Osteoblast (primary cell): ENCODE measurements at regions not wholly inside any gene's neighbourhood (a gene's known extent, or its start where the extent isn't known, plus 50 kb on each side); places are given as distances from the start of the nearest gene placed in this dataset.
"Not testable (repeated sequence)": the region's sequence is repeated elsewhere in the genome, so short reads cannot be mapped to it uniquely, and the experiment has no call there.

Source experiments
- DNase-seq: peaks from one replicate; pipeline ENCODE4 v3.0.0; 2011; ENCODE audit warnings: low spot score, mixed read lengths; ENCODE audit not compliant: insufficient read length; ENCODE audit errors: missing footprints
- H2AFZ ChIP-seq: 2 replicates; pipeline ENCODE4 v1.6.0; 2011; ENCODE audit warnings: mild to moderate bottlenecking, low read length
- H3K27ac ChIP-seq: 2 replicates; pipeline ENCODE4 v1.5.1; 2011; ENCODE audit warnings: mild to moderate bottlenecking, low read depth, low read length, moderate library complexity
- H3K27me3 ChIP-seq: 2 replicates; pipeline ENCODE4 v1.6.0; 2012; ENCODE audit warnings: mild to moderate bottlenecking, control low read depth, inconsistent platforms, low read length, moderate library complexity; ENCODE audit not compliant: insufficient read depth
- H3K36me3 ChIP-seq: 2 replicates; pipeline ENCODE4 v1.5.1; 2011; ENCODE audit warnings: mild to moderate bottlenecking, low read length, control low read depth, moderate library complexity; ENCODE audit not compliant: insufficient read depth
- H3K4me1 ChIP-seq: 2 replicates; pipeline ENCODE4 v1.5.1; 2011; ENCODE audit warnings: mild to moderate bottlenecking, low read length, control low read depth, moderate library complexity; ENCODE audit not compliant: insufficient read depth
- H3K4me2 ChIP-seq: 2 replicates; pipeline ENCODE4 v1.6.0; 2011; ENCODE audit warnings: mild to moderate bottlenecking, low read length; ENCODE audit not compliant: insufficient read depth
- H3K4me3 ChIP-seq: fragments of 200-600 bp; sonication (generic); 3 replicates; pipeline ENCODE4 v1.5.1; 2012; ENCODE audit warnings: mild to moderate bottlenecking, low read length, inconsistent platforms; ENCODE audit not compliant: insufficient read depth
- H3K79me2 ChIP-seq: 2 replicates; pipeline ENCODE4 v1.6.0; 2012; ENCODE audit warnings: mild to moderate bottlenecking, low read length, control low read depth, inconsistent platforms; ENCODE audit not compliant: insufficient read depth
- H3K9me3 ChIP-seq: 2 replicates; pipeline ENCODE4 v1.5.1; 2011; ENCODE audit warnings: low read depth, low read length, control low read depth
- H4K20me1 ChIP-seq: 2 replicates; pipeline ENCODE4 v1.6.0; 2012; ENCODE audit warnings: mild to moderate bottlenecking, low read length, control low read depth; ENCODE audit not compliant: insufficient read depth
- TF ChIP-seq, protein P1 (sequence below): IDR thresholded peaks from 2 replicates; pipeline ENCODE4 v1.5.1; 2011; ENCODE audit warnings: mild to moderate bottlenecking, low read depth, low read length, moderate library complexity; ENCODE audit errors: extremely low read depth

DNA sequence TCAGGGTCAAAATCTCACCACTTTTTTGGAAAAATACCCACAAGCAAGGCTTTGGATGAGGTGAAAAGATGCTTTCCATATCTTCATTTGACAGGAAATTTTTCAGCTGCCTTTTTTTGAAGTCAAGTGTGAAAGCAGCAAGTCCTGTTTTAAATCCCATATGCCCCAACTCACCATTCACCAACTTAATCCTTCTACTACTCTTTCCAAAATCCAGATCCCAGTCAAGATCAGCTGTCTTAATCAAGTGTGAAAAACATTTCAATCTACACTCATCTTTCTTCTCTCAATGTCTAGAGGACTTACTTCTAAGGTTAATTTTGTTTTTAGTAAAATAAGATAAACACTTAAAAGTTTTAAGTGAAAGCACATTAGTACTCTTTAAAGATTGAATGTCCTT lies 128.4 kb upstream of the CEP126 start:
- H3K36me3 ChIP-seq: no peaks in the 10 kb centered on the region
- H3K4me1 ChIP-seq: no peaks in the 10 kb centered on the region
- no peak overlapping the region for H3K4me3 ChIP-seq
- no peak overlapping the region for H3K27ac ChIP-seq
- no peak for DNase-seq
- H2AFZ ChIP-seq: no peak overlapping the region
- no peaks in the 10 kb centered on the region for H3K9me3 ChIP-seq
- H4K20me1 ChIP-seq: no peaks in the 10 kb centered on the region
- H3K79me2 ChIP-seq: no peaks in the 10 kb centered on the region
- H3K27me3 ChIP-seq: no peaks in the 10 kb centered on the region
- TF ChIP-seq, protein P1, sequence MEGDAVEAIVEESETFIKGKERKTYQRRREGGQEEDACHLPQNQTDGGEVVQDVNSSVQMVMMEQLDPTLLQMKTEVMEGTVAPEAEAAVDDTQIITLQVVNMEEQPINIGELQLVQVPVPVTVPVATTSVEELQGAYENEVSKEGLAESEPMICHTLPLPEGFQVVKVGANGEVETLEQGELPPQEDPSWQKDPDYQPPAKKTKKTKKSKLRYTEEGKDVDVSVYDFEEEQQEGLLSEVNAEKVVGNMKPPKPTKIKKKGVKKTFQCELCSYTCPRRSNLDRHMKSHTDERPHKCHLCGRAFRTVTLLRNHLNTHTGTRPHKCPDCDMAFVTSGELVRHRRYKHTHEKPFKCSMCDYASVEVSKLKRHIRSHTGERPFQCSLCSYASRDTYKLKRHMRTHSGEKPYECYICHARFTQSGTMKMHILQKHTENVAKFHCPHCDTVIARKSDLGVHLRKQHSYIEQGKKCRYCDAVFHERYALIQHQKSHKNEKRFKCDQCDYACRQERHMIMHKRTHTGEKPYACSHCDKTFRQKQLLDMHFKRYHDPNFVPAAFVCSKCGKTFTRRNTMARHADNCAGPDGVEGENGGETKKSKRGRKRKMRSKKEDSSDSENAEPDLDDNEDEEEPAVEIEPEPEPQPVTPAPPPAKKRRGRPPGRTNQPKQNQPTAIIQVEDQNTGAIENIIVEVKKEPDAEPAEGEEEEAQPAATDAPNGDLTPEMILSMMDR: no peak
- H3K4me2 ChIP-seq: no peak overlapping the region

DNA sequence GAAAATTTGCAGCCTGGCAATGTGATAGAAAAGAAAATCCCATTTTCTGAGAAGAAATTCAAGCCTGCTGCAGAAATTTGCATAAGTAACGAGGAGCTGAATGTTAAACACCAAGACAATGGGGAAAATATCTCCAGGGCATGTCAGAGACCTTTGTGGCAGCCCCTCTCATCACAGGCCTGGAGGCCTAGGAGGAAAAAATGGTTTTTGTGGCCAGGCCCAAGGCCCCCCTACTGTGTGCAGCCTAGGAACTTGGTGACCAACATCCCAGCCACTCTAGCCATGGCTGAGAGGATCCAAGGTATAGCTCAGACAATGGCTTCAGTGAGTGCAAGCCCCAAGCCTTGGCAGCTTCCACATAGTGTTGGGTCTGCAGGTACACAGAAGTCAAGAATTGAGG lies 135.6 kb upstream of the CEP126 start:
- not testable (repeated sequence) for H3K27me3 ChIP-seq, H3K9me3 ChIP-seq, H3K27ac ChIP-seq, DNase-seq, H3K4me3 ChIP-seq, H3K4me2 ChIP-seq, H3K36me3 ChIP-seq, H2AFZ ChIP-seq, H3K4me1 ChIP-seq, H4K20me1 ChIP-seq, H3K79me2 ChIP-seq

DNA sequence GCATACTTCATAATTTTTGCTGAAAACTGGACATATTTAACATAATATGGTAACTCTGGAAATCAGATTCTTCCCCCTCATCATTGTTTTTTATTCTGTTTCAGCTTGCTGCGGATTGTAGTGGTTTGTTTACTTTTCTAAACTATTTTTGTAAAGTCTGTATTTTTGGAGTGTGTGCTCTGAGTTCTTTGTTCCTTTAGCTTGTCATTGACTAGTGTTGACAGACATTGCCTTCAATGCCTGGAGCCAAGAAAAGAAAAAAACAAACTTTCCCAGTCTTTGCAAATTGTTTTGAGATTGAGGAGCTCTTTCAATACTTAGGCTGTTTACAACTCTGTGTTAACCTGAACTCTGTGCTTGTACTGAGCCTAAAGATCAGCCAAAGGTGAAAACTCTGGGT lies 137.3 kb upstream of the CEP126 start:
- no peak for DNase-seq

DNA sequence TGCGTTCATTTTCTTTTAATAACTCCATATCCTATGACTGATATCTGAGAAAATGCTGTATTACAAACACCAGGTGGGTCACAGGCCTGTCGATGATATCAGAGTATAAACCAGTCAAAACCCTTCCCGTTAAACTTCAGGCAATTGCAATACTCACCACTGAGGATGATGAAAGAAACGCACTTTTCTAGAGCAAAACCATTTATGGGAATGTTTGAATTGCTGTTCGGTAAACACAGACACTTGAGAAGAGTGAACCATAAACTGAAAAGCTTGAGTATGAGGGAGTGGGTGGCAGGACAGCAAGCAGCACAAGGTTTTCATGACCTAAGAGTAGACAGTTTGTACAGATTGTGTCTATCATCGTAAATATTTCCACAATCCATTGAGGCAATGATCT lies 139.8 kb upstream of the CEP126 start:
- no peak overlapping the region for H3K4me2 ChIP-seq
- no peak overlapping the region for H3K4me3 ChIP-seq
- no peaks in the 10 kb centered on the region for H3K9me3 ChIP-seq
- TF ChIP-seq, protein P1: no peak
- H3K79me2 ChIP-seq: no peaks in the 10 kb centered on the region
- no peak overlapping the region for H3K27ac ChIP-seq
- no peaks in the 10 kb centered on the region for H4K20me1 ChIP-seq
- H3K4me1 ChIP-seq: no peaks in the 10 kb centered on the region
- DNase-seq: no peak
- H2AFZ ChIP-seq: peak overlapping the region; percentile 47
- no peaks in the 10 kb centered on the region for H3K36me3 ChIP-seq
- no peaks in the 10 kb centered on the region for H3K27me3 ChIP-seq

More for the DNA sequence above, 137.3 kb upstream of the CEP126 start:
- TF ChIP-seq, protein P1: no peak
- Histone ChIP-seq H3K4me3 (no peak overlapping the region), H3K9me3 (no peaks in the 10 kb centered on the region), H3K27me3 (no peaks in the 10 kb centered on the region), H4K20me1 (no peaks in the 10 kb centered on the region), H3K36me3 (no peaks in the 10 kb centered on the region), H3K4me2 (no peak overlapping the region), H3K27ac (no peak overlapping the region), H2AFZ (no peak overlapping the region), H3K4me1 (no peaks in the 10 kb centered on the region), H3K79me2 (no peaks in the 10 kb centered on the region)
